CD4-positive, alpha-beta T cell (primary cell): ENCODE measurements at regions not wholly inside any gene's neighbourhood (a gene's known extent, or its start where the extent isn't known, plus 50 kb on each side); places are given as distances from the start of the nearest gene placed in this dataset.

Experiments
- ATAC-seq: fragments of 200-7000 bp; cut with Tn5 transposase; one replicate; pipeline ENCODE4 v1.10.0; 2022; ENCODE audit warnings: mild to moderate bottlenecking; ENCODE audit not compliant: poor library complexity
- CTCF ChIA-PET: fragments of 350-600 bp; sonication (Branson Sonifier 250); formaldehyde crosslinking; loops from one replicate; lab custom pipeline; 2021; ENCODE audit warnings: antibody characterized with exemption, inconsistent platforms; lab: Charles Lee
- POLR2A ChIA-PET: fragments of 350-600 bp; sonication (Branson Sonifier 250); formaldehyde crosslinking; loops from one replicate; lab custom pipeline; 2021; ENCODE audit warnings: antibody characterized with exemption, inconsistent platforms; lab: Charles Lee
- DNase-seq, 14 experiments: peaks; one replicate each; pipeline ENCODE4 v3.0.0-alpha.2; 2013 to 2020; ENCODE audit warnings: mixed read lengths in 2 of 14
- H3K27ac ChIP-seq, 2 donors: one replicate each; pipeline versions ENCODE4 v1.5.1 to v1.7.0; 2013; ENCODE audit warnings: low read length in 2 of 2, low read depth in 1 of 2, mild to moderate bottlenecking in 1 of 2
- H3K27me3 ChIP-seq, 2 experiments: 1 replicate in 1 of 2; 2 replicates in 1 of 2; pipeline versions ENCODE4 v1.6.1 to v1.7.0; 2013; ENCODE audit warnings: low read length in 2 of 2, control low read depth in 1 of 2, mild to moderate bottlenecking in 1 of 2, moderate library complexity in 1 of 2; ENCODE audit not compliant: insufficient read depth in 2 of 2, control insufficient read depth in 1 of 2
- H3K36me3 ChIP-seq: one replicate; pipeline ENCODE4 v1.6.1; 2013; ENCODE audit warnings: low read length, control low read depth; ENCODE audit not compliant: insufficient read depth
- H3K4me1 ChIP-seq: one replicate; pipeline ENCODE4 v1.6.1; 2013; ENCODE audit warnings: low read length, control low read depth; ENCODE audit not compliant: insufficient read depth
- H3K4me3 ChIP-seq: one replicate; pipeline ENCODE4 v1.5.1; 2013; ENCODE audit warnings: mild to moderate bottlenecking, low read length, moderate library complexity
- H3K9me3 ChIP-seq, 2 experiments: 1 replicate in 1 of 2; 2 replicates in 1 of 2; pipeline versions ENCODE4 v1.6.1 to v1.7.0; 2013; ENCODE audit warnings: low read length in 2 of 2, mild to moderate bottlenecking in 2 of 2, control low read depth in 1 of 2, moderate library complexity in 1 of 2; ENCODE audit not compliant: control insufficient read depth in 1 of 2, insufficient read depth in 1 of 2
- H3K27ac Mint-ChIP-seq: one replicate; pipeline ENCODE4 v1.8.0; 2020; ENCODE audit warnings: mixed read lengths
- H3K27me3 Mint-ChIP-seq: one replicate; pipeline ENCODE4 v1.8.0; 2021; ENCODE audit warnings: mixed read lengths
- H3K36me3 Mint-ChIP-seq: one replicate; pipeline ENCODE4 v1.8.0; 2021; ENCODE audit warnings: low read depth, mixed read lengths
- H3K4me1 Mint-ChIP-seq: one replicate; pipeline ENCODE4 v1.8.0; 2021; ENCODE audit warnings: low read depth, mixed read lengths
- H3K4me3 Mint-ChIP-seq: one replicate; pipeline ENCODE4 v1.8.0; 2020; ENCODE audit warnings: mild to moderate bottlenecking, mixed read lengths
- H3K9me3 Mint-ChIP-seq: one replicate; pipeline ENCODE4 v1.8.0; 2020; ENCODE audit warnings: mixed read lengths
- CTCF ChIP-seq: fragments of 200-600 bp; IDR thresholded peaks from one replicate; pipeline ENCODE4 v1.8.0; 2022; ENCODE audit warnings: antibody characterized with exemption, mild to moderate bottlenecking
- intact Hi-C, 2 experiments: fragments of 100-400 bp; cut with DNase I in 1 of 2; cut with micrococcal nuclease in 1 of 2; formaldehyde crosslinking; loops; one replicate each; pipeline versions ENCODE4 v1.15.1 to v1.9.0; 2023 to 2025; cut with DNase I, micrococcal nuclease

GRCh38 chr16:73846007-73846330, 450.6 kb upstream of the PSMD7 start:
- Mint-ChIP-seq H3K36me3 (no peaks in the 10 kb centered on the region), H3K27ac (no peak overlapping the region), H3K4me1 (no peaks in the 10 kb centered on the region), H3K27me3 (no peaks in the 10 kb centered on the region), H3K4me3 (no peak overlapping the region), H3K9me3 (peaks cover under 1% of the 10 kb centered on the region)
- intact Hi-C loops: no loop called here
- ChIA-PET POLR2A (no interaction called here), CTCF (no interaction called here)
- Histone ChIP-seq H3K4me3 (no peak overlapping the region), H3K27ac (no peak overlapping the region), H3K27me3 (no peaks in the 10 kb centered on the region), H3K4me1 (no peaks in the 10 kb centered on the region), H3K9me3 (peaks cover 0 to 9% of the 10 kb centered on the region in 2 experiments), H3K36me3 (no peaks in the 10 kb centered on the region)
- DNase-seq (no peak), ATAC-seq (no peak)
- TF ChIP-seq CTCF: no peak

- Histone ChIP-seq H3K9me3 (peaks cover 0 to 9% of the 10 kb centered on the region in 2 experiments), H3K4me3 (no peak overlapping the region), H3K27ac (no peak overlapping the region), H3K4me1 (no peaks in the 10 kb centered on the region), H3K27me3 (no peaks in the 10 kb centered on the region), H3K36me3 (no peaks in the 10 kb centered on the region)
- H3K27ac Mint-ChIP-seq: no peak overlapping the region
- no peaks in the 10 kb centered on the region for H3K4me1 Mint-ChIP-seq
- POLR2A ChIA-PET: no interaction called here
- no peaks in the 10 kb centered on the region for H3K36me3 Mint-ChIP-seq
- no peak for DNase-seq
- H3K27me3 Mint-ChIP-seq: no peaks in the 10 kb centered on the region
- H3K4me3 Mint-ChIP-seq: no peak overlapping the region
- CTCF ChIA-PET: no interaction called here
- H3K9me3 Mint-ChIP-seq: peaks cover 3% of the 10 kb centered on the region
- intact Hi-C loops: no loop called here
- ATAC-seq: no peak
- TF ChIP-seq CTCF: no peak
Measured at GRCh38 chr16:73845238-73846006, 451.2 kb upstream of the PSMD7 start.

GRCh38 chr16:73840728-73841127, 455.9 kb upstream of the PSMD7 start:
- H3K36me3 ChIP-seq: no peaks in the 10 kb centered on the region
- DNase-seq: no peak
- no peaks in the 10 kb centered on the region for H3K27me3 ChIP-seq
- Mint-ChIP-seq H3K4me3 (no peak overlapping the region), H3K36me3 (no peaks in the 10 kb centered on the region), H3K27me3 (peaks cover 5% of the 10 kb centered on the region), H3K27ac (no peak overlapping the region), H3K9me3 (peaks cover 11% of the 10 kb centered on the region), H3K4me1 (no peaks in the 10 kb centered on the region)
- ChIA-PET CTCF (no interaction called here), POLR2A (no interaction called here)
- no peak for TF ChIP-seq CTCF
- ATAC-seq: no peak
- intact Hi-C loops: no loop called here
- H3K27ac ChIP-seq: no peak overlapping the region
- no peak overlapping the region for H3K4me3 ChIP-seq
- H3K9me3 ChIP-seq: peaks cover 0 to 4% of the 10 kb centered on the region in 2 experiments
- H3K4me1 ChIP-seq: no peaks in the 10 kb centered on the region
